GM23248 (cell line): ENCODE measurements at regions not wholly inside any gene's neighbourhood (a gene's known extent, or its start where the extent isn't known, plus 50 kb on each side); places are given as distances from the start of the nearest gene placed in this dataset.

Experiments used
- DNase-seq: peaks from one replicate; pipeline ENCODE4 v3.0.0-alpha.2; 2015
- H2AFZ ChIP-seq: fragments of 200-600 bp; sonication (generic); 2 replicates; pipeline ENCODE4 v1.6.1; 2016; ENCODE audit warnings: antibody characterized with exemption
- H3F3A ChIP-seq: fragments of 200-600 bp; sonication (generic); 2 replicates; pipeline ENCODE4 v1.6.1; 2016; ENCODE audit warnings: mild to moderate bottlenecking, antibody characterized with exemption, mixed run types; ENCODE audit not compliant: insufficient read depth
- H3K27ac ChIP-seq: fragments of 200-600 bp; sonication (generic); 2 replicates; pipeline ENCODE4 v1.5.1; 2016; ENCODE audit warnings: mild to moderate bottlenecking
- H3K27me3 ChIP-seq: fragments of 200-600 bp; sonication (generic); replicated peaks from 2 replicates; pipeline ENCODE4 v1.6.1; 2016; ENCODE audit warnings: mild to moderate bottlenecking; ENCODE audit not compliant: insufficient read depth
- H3K36me3 ChIP-seq: fragments of 200-600 bp; sonication (generic); 2 replicates; pipeline ENCODE4 v1.6.1; 2016; ENCODE audit warnings: low read depth, mild to moderate bottlenecking
- H3K4me1 ChIP-seq: fragments of 200-600 bp; sonication (generic); 2 replicates; pipeline ENCODE4 v1.6.1; 2016; ENCODE audit warnings: mild to moderate bottlenecking; ENCODE audit not compliant: insufficient read depth
- H3K4me2 ChIP-seq: fragments of 200-600 bp; sonication (generic); one replicate; pipeline ENCODE4 v1.6.1; 2016; ENCODE audit warnings: mild to moderate bottlenecking; ENCODE audit not compliant: unreplicated experiment
- H3K4me3 ChIP-seq: fragments of 200-600 bp; sonication (generic); 2 replicates; pipeline ENCODE4 v1.5.1; 2016; ENCODE audit warnings: mild to moderate bottlenecking
- H3K79me2 ChIP-seq: fragments of 200-600 bp; sonication (generic); 2 replicates; pipeline ENCODE4 v1.6.1; 2016; ENCODE audit warnings: mild to moderate bottlenecking; ENCODE audit not compliant: insufficient read depth
- H3K9ac ChIP-seq: fragments of 200-600 bp; sonication (generic); 2 replicates; pipeline ENCODE4 v1.6.1; 2016; ENCODE audit warnings: mild to moderate bottlenecking
- H3K9me2 ChIP-seq: fragments of 200-600 bp; sonication (generic); 2 replicates; pipeline ENCODE4 v1.6.1; 2016; ENCODE audit warnings: mixed run types, mild to moderate bottlenecking, moderate library complexity; ENCODE audit not compliant: insufficient read depth
- H3K9me3 ChIP-seq: fragments of 200-600 bp; sonication (generic); one replicate; pipeline ENCODE4 v1.6.1; 2017; ENCODE audit warnings: low read depth
- H4K20me1 ChIP-seq: fragments of 200-600 bp; sonication (generic); 2 replicates; pipeline ENCODE4 v1.6.0; 2016; ENCODE audit not compliant: insufficient read depth
- EZH2 ChIP-seq: fragments of 200-600 bp; sonication (generic); IDR thresholded peaks from 2 replicates; pipeline ENCODE4 v1.6.1; 2018; ENCODE audit warnings: antibody characterized with exemption, mild to moderate bottlenecking; ENCODE audit not compliant: insufficient read depth, poor library complexity, severe bottlenecking
- EZH2phosphoT487 ChIP-seq: fragments of 200-600 bp; sonication (generic); IDR thresholded peaks from 2 replicates; pipeline ENCODE4 v1.6.1; 2018; ENCODE audit warnings: antibody characterized with exemption, moderate library complexity, mild to moderate bottlenecking, low read depth; ENCODE audit not compliant: insufficient read depth
- WGBS, 2 experiments: methylation state at CpG; one replicate each; pipeline ENCODE4 v1.1.6; 2015 to 2017; ENCODE audit warnings: low lambda C conversion rate in 2 of 2, low coverage in 1 of 2; ENCODE audit errors: missing lambda C conversion rate in 2 of 2; 5-methylcytosine and 5-hydroxymethylcytosine counted together
- in situ Hi-C: fragments of 300-500 bp; cut with MboI; formaldehyde crosslinking; loops from 2 replicates; pipeline ENCODE4 v1.15.0; 2020

GRCh38 chr5:125478599-125478998 is 732.2 kb upstream of the ZNF608 start:
- DNase-seq = no peak
- Histone ChIP-seq H3K4me3 (no peak overlapping the region), H3K9ac (no peak overlapping the region), H3K9me2 (no peaks in the 10 kb centered on the region), H3K4me1 (no peaks in the 10 kb centered on the region), H3K36me3 (no peaks in the 10 kb centered on the region), H3K79me2 (no peaks in the 10 kb centered on the region), H3K27me3 (peaks cover 14% of the 10 kb centered on the region), H3K27ac (no peak overlapping the region), H4K20me1 (no peaks in the 10 kb centered on the region), H3K4me2 (no peak overlapping the region), H3K9me3 (no peaks in the 10 kb centered on the region), H2AFZ (no peak overlapping the region), H3F3A (peaks cover 3% of the 10 kb centered on the region)
- TF ChIP-seq EZH2 (no peak), EZH2phosphoT487 (no peak)
- in situ Hi-C loops = no loop called here
- 97 to 99% methylated on average over 4 of the region's 4 CpGs for WGBS, 2 experiments

DNA sequence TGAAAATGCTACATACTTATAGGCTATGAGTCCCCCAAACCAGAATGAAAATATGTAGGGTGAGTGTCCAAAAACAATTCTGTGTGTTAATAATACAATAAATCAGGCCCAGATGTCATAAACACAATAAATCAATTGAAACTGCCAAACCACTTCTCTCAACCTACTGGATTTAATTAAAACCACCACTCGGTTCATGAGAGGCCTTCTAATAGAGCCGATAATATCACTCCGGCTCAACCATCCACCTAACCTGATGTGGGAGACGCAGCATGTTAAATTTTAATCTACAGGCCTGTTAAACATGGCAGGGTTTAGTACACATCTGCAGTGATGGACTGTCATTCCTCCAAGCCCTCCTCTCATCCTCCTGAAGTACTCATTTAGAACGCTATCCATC is 734.5 kb upstream of the ZNF608 start:
- no peak for DNase-seq
- no peak for TF ChIP-seq EZH2phosphoT487
- no peak for TF ChIP-seq EZH2
- H2AFZ ChIP-seq = no peak overlapping the region
- no peak overlapping the region for H3K4me2 ChIP-seq
- H3K4me1 ChIP-seq = peaks cover 14% of the 10 kb centered on the region
- H3K9ac ChIP-seq = no peak overlapping the region
- H3K36me3 ChIP-seq = no peaks in the 10 kb centered on the region
- H3K9me3 ChIP-seq = no peaks in the 10 kb centered on the region
- 87 to 89% methylated on average over 5 of the region's 5 CpGs for WGBS, 2 experiments
- H3K4me3 ChIP-seq = no peak overlapping the region
- in situ Hi-C loops = no loop called here
- H3K27ac ChIP-seq = no peak overlapping the region
- no peaks in the 10 kb centered on the region for H4K20me1 ChIP-seq
- H3K9me2 ChIP-seq = no peaks in the 10 kb centered on the region
- H3F3A ChIP-seq = peaks cover 23% of the 10 kb centered on the region
- H3K27me3 ChIP-seq = peaks cover 7% of the 10 kb centered on the region
- no peaks in the 10 kb centered on the region for H3K79me2 ChIP-seq

GRCh38 chr5:125481506-125482465 is 735.3 kb upstream of the ZNF608 start:
- Histone ChIP-seq H3K9ac (no peak overlapping the region), H3K27ac (no peak overlapping the region), H3K4me3 (no peak overlapping the region), H3F3A (peaks cover 32% of the 10 kb centered on the region), H3K9me3 (no peaks in the 10 kb centered on the region), H2AFZ (no peak overlapping the region), H3K9me2 (no peaks in the 10 kb centered on the region), H3K36me3 (no peaks in the 10 kb centered on the region), H3K27me3 (peaks cover 7% of the 10 kb centered on the region), H3K4me2 (no peak overlapping the region), H4K20me1 (no peaks in the 10 kb centered on the region), H3K4me1 (peaks cover 23% of the 10 kb centered on the region), H3K79me2 (no peaks in the 10 kb centered on the region)
- in situ Hi-C loops = no loop called here
- DNase-seq = no peak
- 90 to 94% methylated on average over 7 of the region's 7 CpGs for WGBS, 2 experiments
- TF ChIP-seq EZH2 = no peak

DNA sequence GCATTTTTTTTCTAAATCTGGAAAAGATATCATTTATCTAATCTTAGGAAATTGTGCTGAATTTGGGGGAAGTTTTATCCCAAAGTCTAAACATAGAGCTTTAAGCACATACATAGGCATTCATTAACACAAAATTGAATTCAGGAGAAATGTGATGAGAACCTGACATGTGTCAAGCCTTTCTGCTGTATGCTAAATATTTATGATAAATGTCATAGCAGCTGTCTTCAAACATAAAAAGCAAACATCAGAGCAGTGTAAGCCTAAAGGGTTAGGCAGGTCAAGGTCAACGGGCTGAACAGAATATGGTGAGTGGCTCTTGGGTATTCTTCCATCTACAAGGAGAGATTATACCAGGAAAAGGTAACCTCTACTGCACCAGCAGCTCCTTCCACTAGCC is 737.2 kb upstream of the ZNF608 start:
- no peak overlapping the region for H3K9ac ChIP-seq
- peaks cover 30% of the 10 kb centered on the region for H3K4me1 ChIP-seq
- H3K36me3 ChIP-seq = no peaks in the 10 kb centered on the region
- no peak for DNase-seq
- H3K27ac ChIP-seq = no peak overlapping the region
- H2AFZ ChIP-seq = no peak overlapping the region
- no peaks in the 10 kb centered on the region for H3K9me3 ChIP-seq
- no peaks in the 10 kb centered on the region for H4K20me1 ChIP-seq
- H3K27me3 ChIP-seq = peaks cover 7% of the 10 kb centered on the region
- no peak overlapping the region for H3K4me3 ChIP-seq
- peaks cover 38% of the 10 kb centered on the region for H3F3A ChIP-seq
- TF ChIP-seq EZH2 = no peak
- no peak for TF ChIP-seq EZH2phosphoT487
- H3K9me2 ChIP-seq = no peaks in the 10 kb centered on the region
- in situ Hi-C loops = no loop called here
- 96 to 100% methylated on average over 1 of the region's 1 CpG for WGBS, 2 experiments
- H3K4me2 ChIP-seq = no peak overlapping the region
- H3K79me2 ChIP-seq = no peaks in the 10 kb centered on the region
